Caco-2 (cell line): ENCODE measurements at regions not wholly inside any gene's neighbourhood (a gene's known extent, or its start where the extent isn't known, plus 50 kb on each side); places are given as distances from the start of the nearest gene placed in this dataset.

Experiments
- BruUV-seq: library from RNA; stranded (reverse); fragments of 400-500 nt; replicated peaks from 2 replicates; lab custom pipeline; 2021; lab: Mats Ljungman, UMichigan
- CTCF ChIA-PET: fragments of 300-600 bp; sonication (Branson Sonifier 250); formaldehyde crosslinking; loops from one replicate; lab custom pipeline; 2022; ENCODE audit warnings: antibody characterized with exemption; lab: Charles Lee
- POLR2A ChIA-PET: fragments of 300-600 bp; sonication (Branson Sonifier 250); formaldehyde crosslinking; loops from one replicate; lab custom pipeline; 2022; ENCODE audit warnings: antibody characterized with exemption; lab: Charles Lee
- DNase-seq, 2 experiments: peaks; one replicate each; pipeline versions ENCODE4 v3.0.0 to v3.0.0-alpha.2; 2020 to 2022
- H3K27me3 ChIP-seq: replicated peaks from 2 replicates; pipeline ENCODE4 v1.6.0; 2011; ENCODE audit warnings: low read length; ENCODE audit not compliant: control insufficient read depth, insufficient read depth
- H3K36me3 ChIP-seq: 2 replicates; pipeline ENCODE4 v1.5.1; 2011; ENCODE audit warnings: low read length; ENCODE audit not compliant: control insufficient read depth, insufficient read depth
- H3K4me1 ChIP-seq: fragments of 250-450 bp; sonication (Bioruptor Pico); 2 replicates; pipeline ENCODE4 v1.5.1; 2020; ENCODE audit warnings: mild to moderate bottlenecking
- H3K4me3 ChIP-seq: 2 replicates; pipeline ENCODE4 v1.5.1; 2011; ENCODE audit warnings: low read depth, mild to moderate bottlenecking, control low read depth, low read length
- H3K9me3 ChIP-seq: fragments of 250-450 bp; sonication (Bioruptor Pico); 2 replicates; pipeline ENCODE4 v1.5.1; 2020; ENCODE audit warnings: mild to moderate bottlenecking, moderate library complexity
- H3K27ac Mint-ChIP-seq: one replicate; pipeline ENCODE4 v1.8.0; 2022; ENCODE audit warnings: mixed read lengths; ENCODE audit not compliant: unreplicated experiment
- H3K27me3 Mint-ChIP-seq: one replicate; pipeline ENCODE4 v1.8.0; 2022; ENCODE audit warnings: mixed read lengths; ENCODE audit not compliant: insufficient read depth, unreplicated experiment
- H3K36me3 Mint-ChIP-seq: one replicate; pipeline ENCODE4 v1.8.0; 2022; ENCODE audit warnings: mild to moderate bottlenecking, mixed read lengths; ENCODE audit not compliant: insufficient read depth, unreplicated experiment
- H3K4me1 Mint-ChIP-seq: one replicate; pipeline ENCODE4 v1.8.0; 2022; ENCODE audit warnings: low read depth, mixed read lengths; ENCODE audit not compliant: unreplicated experiment
- H3K4me3 Mint-ChIP-seq: one replicate; pipeline ENCODE4 v1.8.0; 2022; ENCODE audit warnings: mild to moderate bottlenecking, moderate library complexity, mixed read lengths; ENCODE audit not compliant: unreplicated experiment
- H3K9me3 Mint-ChIP-seq: one replicate; pipeline ENCODE4 v1.8.0; 2022; ENCODE audit warnings: mixed read lengths; ENCODE audit not compliant: unreplicated experiment
- intact Hi-C: fragments of 100-400 bp; cut with micrococcal nuclease; formaldehyde crosslinking; loops from one replicate; pipeline ENCODE4 v1.10.0; 2022; ENCODE audit not compliant: unreplicated experiment
- TF ChIP-seq, protein P1 (sequence below), 2 experiments: fragments of 200-600 bp in 1 of 2; IDR thresholded peaks; 1 replicate in 1 of 2; 2 replicates in 1 of 2; pipeline versions ENCODE4 v1.5.1 to v1.8.0; 2011 to 2022; ENCODE audit warnings: antibody characterized with exemption in 1 of 2, control low read depth in 1 of 2, inconsistent platforms in 1 of 2, low read depth in 1 of 2, low read length in 1 of 2, mild to moderate bottlenecking in 1 of 2, moderate library complexity in 1 of 2; ENCODE audit not compliant: insufficient read depth in 1 of 2, severe bottlenecking in 1 of 2, unreplicated experiment in 1 of 2

DNA sequence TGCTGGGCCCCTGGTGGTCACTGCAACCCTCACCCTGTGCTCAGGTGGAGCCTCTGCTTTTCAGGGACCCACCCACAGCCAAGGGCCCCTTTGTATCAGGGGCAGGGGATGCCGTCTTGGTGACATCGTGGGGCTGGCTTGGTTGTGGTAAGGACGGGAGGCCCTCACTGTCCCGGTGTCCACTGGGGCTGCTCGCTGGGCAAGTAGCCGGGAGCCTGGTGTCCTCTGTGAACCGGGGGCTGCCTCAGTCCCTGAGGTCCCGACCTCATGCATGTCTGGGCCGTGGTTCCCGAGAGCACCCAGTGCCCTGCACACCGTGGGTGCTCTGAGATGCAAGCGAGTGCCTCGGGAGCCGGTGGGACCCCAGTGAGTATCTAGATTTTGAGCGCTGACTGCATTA, 56.0 kb upstream of the TTC34 start:
- peaks cover 6% of the 10 kb centered on the region for H3K36me3 Mint-ChIP-seq
- H3K27me3 Mint-ChIP-seq = peaks cover 4% of the 10 kb centered on the region
- H3K9me3 ChIP-seq = no peaks in the 10 kb centered on the region
- no peaks in the 10 kb centered on the region for H3K36me3 ChIP-seq
- no peaks in the 10 kb centered on the region for H3K4me1 Mint-ChIP-seq
- no TSS peak for BruUV-seq
- DNase-seq = no peak
- no peaks in the 10 kb centered on the region for H3K27me3 ChIP-seq
- CTCF ChIA-PET = no interaction called here
- intact Hi-C loops = no loop called here
- no peak overlapping the region for H3K4me3 Mint-ChIP-seq
- H3K4me1 ChIP-seq = no peaks in the 10 kb centered on the region
- TF ChIP-seq, protein P1, sequence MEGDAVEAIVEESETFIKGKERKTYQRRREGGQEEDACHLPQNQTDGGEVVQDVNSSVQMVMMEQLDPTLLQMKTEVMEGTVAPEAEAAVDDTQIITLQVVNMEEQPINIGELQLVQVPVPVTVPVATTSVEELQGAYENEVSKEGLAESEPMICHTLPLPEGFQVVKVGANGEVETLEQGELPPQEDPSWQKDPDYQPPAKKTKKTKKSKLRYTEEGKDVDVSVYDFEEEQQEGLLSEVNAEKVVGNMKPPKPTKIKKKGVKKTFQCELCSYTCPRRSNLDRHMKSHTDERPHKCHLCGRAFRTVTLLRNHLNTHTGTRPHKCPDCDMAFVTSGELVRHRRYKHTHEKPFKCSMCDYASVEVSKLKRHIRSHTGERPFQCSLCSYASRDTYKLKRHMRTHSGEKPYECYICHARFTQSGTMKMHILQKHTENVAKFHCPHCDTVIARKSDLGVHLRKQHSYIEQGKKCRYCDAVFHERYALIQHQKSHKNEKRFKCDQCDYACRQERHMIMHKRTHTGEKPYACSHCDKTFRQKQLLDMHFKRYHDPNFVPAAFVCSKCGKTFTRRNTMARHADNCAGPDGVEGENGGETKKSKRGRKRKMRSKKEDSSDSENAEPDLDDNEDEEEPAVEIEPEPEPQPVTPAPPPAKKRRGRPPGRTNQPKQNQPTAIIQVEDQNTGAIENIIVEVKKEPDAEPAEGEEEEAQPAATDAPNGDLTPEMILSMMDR (IDR thresholded peaks at IDR 0.05; ENCODE audit: insufficient read depth in 1 of 2, low read depth in 1 of 2, low read length in 1 of 2, severe bottlenecking in 1 of 2, unreplicated experiment in 1 of 2) = no peak
- POLR2A ChIA-PET = no interaction called here
- no peak overlapping the region for H3K4me3 ChIP-seq
- no peak overlapping the region for H3K27ac Mint-ChIP-seq
- peaks cover 10% of the 10 kb centered on the region for H3K9me3 Mint-ChIP-seq

DNA sequence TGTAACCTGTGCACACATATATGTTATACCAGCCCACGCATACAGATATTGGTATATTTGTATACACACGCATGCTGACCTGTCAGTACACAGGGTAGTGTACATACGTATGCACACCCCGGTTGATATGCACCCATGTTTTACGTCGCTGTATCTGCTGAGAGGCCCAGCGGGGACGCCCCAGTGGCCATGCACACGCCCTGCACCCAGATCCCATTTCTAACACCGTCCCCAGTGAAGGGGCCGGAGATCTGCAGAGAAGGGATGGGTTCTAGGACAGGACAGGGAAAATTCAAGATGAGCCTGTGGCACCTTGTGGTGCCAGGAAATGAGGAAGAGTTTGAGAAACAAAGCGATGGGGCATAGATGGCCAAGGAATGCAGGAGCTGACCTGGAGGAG, 57.2 kb upstream of the TTC34 start:
- Histone ChIP-seq H3K4me3 (no peak overlapping the region), H3K4me1 (no peaks in the 10 kb centered on the region), H3K36me3 (no peaks in the 10 kb centered on the region), H3K9me3 (no peaks in the 10 kb centered on the region), H3K27me3 (no peaks in the 10 kb centered on the region)
- no peak for DNase-seq
- intact Hi-C loops = no loop called here
- Mint-ChIP-seq H3K9me3 (peaks cover 10% of the 10 kb centered on the region), H3K36me3 (peaks cover 6% of the 10 kb centered on the region), H3K4me1 (no peaks in the 10 kb centered on the region), H3K4me3 (no peak overlapping the region), H3K27ac (no peak overlapping the region), H3K27me3 (peaks cover 3% of the 10 kb centered on the region)
- ChIA-PET CTCF (no interaction called here), POLR2A (no interaction called here)
- BruUV-seq = no TSS peak
- TF ChIP-seq, protein P1 (IDR thresholded peaks at IDR 0.05; ENCODE audit: insufficient read depth in 1 of 2, low read depth in 1 of 2, low read length in 1 of 2, severe bottlenecking in 1 of 2, unreplicated experiment in 1 of 2) = no peak

GRCh38 chr1:2859219-2859880, 57.9 kb upstream of the TTC34 start:
- H3K4me1 ChIP-seq = no peaks in the 10 kb centered on the region
- Mint-ChIP-seq H3K27me3 (peaks cover 3% of the 10 kb centered on the region), H3K4me3 (no peak overlapping the region), H3K4me1 (no peaks in the 10 kb centered on the region), H3K36me3 (peaks cover 6% of the 10 kb centered on the region), H3K9me3 (peaks cover 10% of the 10 kb centered on the region), H3K27ac (no peak overlapping the region)
- H3K36me3 ChIP-seq = no peaks in the 10 kb centered on the region
- POLR2A ChIA-PET = no interaction called here
- no peak overlapping the region for H3K4me3 ChIP-seq
- H3K9me3 ChIP-seq = no peaks in the 10 kb centered on the region
- intact Hi-C loops = no loop called here
- no TSS peak for BruUV-seq
- TF ChIP-seq, protein P1 (IDR thresholded peaks at IDR 0.05; ENCODE audit: insufficient read depth in 1 of 2, low read depth in 1 of 2, low read length in 1 of 2, severe bottlenecking in 1 of 2, unreplicated experiment in 1 of 2) = no peak
- CTCF ChIA-PET = no interaction called here
- DNase-seq = no peak
- H3K27me3 ChIP-seq = no peaks in the 10 kb centered on the region
